ENCODE measurements at regions not wholly inside any gene's neighbourhood (a gene's known extent, or its start where the extent isn't known, plus 50 kb on each side); places are given as distances from the start of the nearest gene placed in this dataset.

GRCh38 chr13:21970918-21971317 is 300.0 kb downstream of the FGF9 start:
- TF ChIP-seq EZH2 (IDR thresholded peaks at IDR 0.05; ENCODE audit: borderline replicate concordance, low read length) (no peak), CTCF (IDR thresholded peaks at IDR 0.05; ENCODE audit: low read length) (no peak)
